ENCODE measurements at regions not wholly inside any gene's neighbourhood (a gene's known extent, or its start where the extent isn't known, plus 50 kb on each side); places are given as distances from the start of the nearest gene placed in this dataset.

- H3K56ac ChIP-seq (replicated peaks; ENCODE audit: insufficient read length, low read depth, low read length) = no peak overlapping the region
- no peak overlapping the region for H3K27ac ChIP-seq (ENCODE audit: low read depth, low read length)
- no peaks in the 10 kb centered on the region for H3K23me2 ChIP-seq (ENCODE audit: low read depth, low read length)
- H3K79me2 ChIP-seq (ENCODE audit: control insufficient read depth in 1 of 2, insufficient read depth in 2 of 2, low read length in 2 of 2) = no peaks in the 10 kb centered on the region
- POLR2A ChIA-PET (ENCODE audit: partially characterized antibody) = no interaction called here
- H3K9me3 ChIP-seq (ENCODE audit: insufficient read depth in 2 of 2, low read depth in 1 of 2, low read length in 1 of 2) = no peaks in the 10 kb centered on the region
- H3K18ac ChIP-seq (ENCODE audit: extremely low read depth, low read length) = no peak overlapping the region
- no peak for FAIRE-seq
- H3K23ac ChIP-seq (ENCODE audit: insufficient read length) = no peak overlapping the region
- DNase-seq (ENCODE audit: low read depth in 1 of 2, low spot score in 2 of 2) = no peak
- H4K8ac ChIP-seq (ENCODE audit: extremely low read depth, insufficient read depth, low read length) = no peak overlapping the region
- H4K20me1 ChIP-seq (replicated peaks in 1 of 2; ENCODE audit: control insufficient read depth in 1 of 2, insufficient read depth in 2 of 2, low read length in 2 of 2) = no peaks in the 10 kb centered on the region
- no peak overlapping the region for H3K4me2 ChIP-seq (ENCODE audit: insufficient read depth in 1 of 2, low read depth in 2 of 2, low read length in 2 of 2)
- no peak overlapping the region for H3K4ac ChIP-seq (replicated peaks; ENCODE audit: insufficient read length, low read depth, low read length)
- H4K91ac ChIP-seq (replicated peaks; ENCODE audit: insufficient read length, low read length) = no peak overlapping the region
- no peaks in the 10 kb centered on the region for H3K79me1 ChIP-seq (ENCODE audit: low read depth, low read length)
- H4K5ac ChIP-seq (ENCODE audit: insufficient read length, low read depth, low read length) = no peak overlapping the region
- H2BK120ac ChIP-seq (replicated peaks; ENCODE audit: low read depth, low read length) = no peak overlapping the region
- no peaks in the 10 kb centered on the region for H3K27me3 ChIP-seq (replicated peaks in 1 of 4; ENCODE audit: control insufficient read depth in 3 of 4, extremely low read depth in 1 of 4, insufficient read depth in 3 of 4, low read length in 3 of 4)
- H2AFZ ChIP-seq (ENCODE audit: low read length) = peak overlapping the region; percentile 36; the same call in 1 of the 2 replicates
- 92% methylated on average over 3 of the region's 3 CpGs; no CpG with 5 or more reads in 1 of the 2 experiments for WGBS, 2 experiments (ENCODE audit: extremely low coverage in 1 of 2, insufficient coverage in 1 of 2, insufficient read length in 1 of 2, insufficient replicate concordance in 2 of 2, low coverage in 1 of 2, low lambda C conversion rate in 2 of 2, missing lambda C conversion rate in 1 of 2)
- H3K4me3 ChIP-seq (ENCODE audit: extremely low read depth in 1 of 4, insufficient read depth in 2 of 4, low read depth in 3 of 4, low read length in 4 of 4) = no peak overlapping the region
- no peaks in the 10 kb centered on the region for H3K36me3 ChIP-seq (ENCODE audit: control insufficient read depth in 2 of 4, insufficient read depth in 4 of 4, low read length in 3 of 4)
- H3K4me1 ChIP-seq (replicated peaks in 1 of 4; ENCODE audit: control insufficient read depth in 3 of 4, insufficient read depth in 4 of 4, low read length in 3 of 4) = peaks cover 0 to 7% (median 0%) of the 10 kb centered on the region in 4 experiments; a peak in 1 of 7 replicates
- H2BK20ac ChIP-seq (ENCODE audit: low read length) = no peak overlapping the region
- no peak overlapping the region for H2BK12ac ChIP-seq (ENCODE audit: low read depth, low read length)
- no peak overlapping the region for H2AK5ac ChIP-seq (ENCODE audit: low read depth, low read length)
- CTCF ChIA-PET (ENCODE audit: partially characterized antibody) = interaction anchor here (1.3 kb wide), 1 partner anchor 10 kb away, joined by 11 read pairs; no protein-coding TSS in a partner anchor
- no peak overlapping the region for H2BK15ac ChIP-seq (ENCODE audit: low read length)
- no peak overlapping the region for H3K14ac ChIP-seq (ENCODE audit: insufficient read length)
- no peak for TF ChIP-seq RFX5 (IDR thresholded peaks at IDR 0.05; ENCODE audit: borderline replicate concordance, low read depth, low read length)
- no peak for TF ChIP-seq GTF2F1 (IDR thresholded peaks at IDR 0.05; ENCODE audit: borderline replicate concordance, low read depth, low read length)
- TF ChIP-seq CBX8 (IDR thresholded peaks at IDR 0.05; ENCODE audit: borderline replicate concordance, low read depth, low read length) = no peak
- no peak for TF ChIP-seq CTBP2 (IDR thresholded peaks at IDR 0.05; ENCODE audit: borderline replicate concordance, insufficient read depth, insufficient read length, low read length)
- TF ChIP-seq JUND (IDR thresholded peaks at IDR 0.05; ENCODE audit: low read length) = no peak
- TF ChIP-seq RBBP5 (IDR thresholded peaks at IDR 0.05; ENCODE audit: borderline replicate concordance, low read depth, low read length) = no peak
- no peak for TF ChIP-seq TBP (IDR thresholded peaks at IDR 0.05; ENCODE audit: low read depth, low read length)
- H3K9ac ChIP-seq (replicated peaks in 1 of 4; ENCODE audit: extremely low read depth in 1 of 4, low read depth in 3 of 4, low read length in 3 of 4) = no peak overlapping the region
- H2BK5ac ChIP-seq (ENCODE audit: low read depth, low read length) = no peak overlapping the region
These were observed 417.1 kb downstream of the GPAM start for GRCh38 chr10:111766464-111766863.

Data from H1 (cell line).